MM.1S (cell line): ENCODE measurements at regions not wholly inside any gene's neighbourhood (a gene's known extent, or its start where the extent isn't known, plus 50 kb on each side); places are given as distances from the start of the nearest gene placed in this dataset.

ENCODE experiments used
- EZH2 ChIP-seq: fragments of 300-600 bp; sonication (generic); optimal IDR thresholded peaks from 2 replicates; pipeline ENCODE3; 2017; ENCODE audit warnings: low read depth, mild to moderate bottlenecking, antibody characterized with exemption, low read length, mixed read lengths
- TF ChIP-seq, protein P1 (sequence below): fragments of 300-600 bp; sonication (generic); IDR thresholded peaks from 2 replicates; pipeline ENCODE4 v1.5.1; 2016; ENCODE audit warnings: antibody characterized with exemption, low read length, mixed read lengths

DNA sequence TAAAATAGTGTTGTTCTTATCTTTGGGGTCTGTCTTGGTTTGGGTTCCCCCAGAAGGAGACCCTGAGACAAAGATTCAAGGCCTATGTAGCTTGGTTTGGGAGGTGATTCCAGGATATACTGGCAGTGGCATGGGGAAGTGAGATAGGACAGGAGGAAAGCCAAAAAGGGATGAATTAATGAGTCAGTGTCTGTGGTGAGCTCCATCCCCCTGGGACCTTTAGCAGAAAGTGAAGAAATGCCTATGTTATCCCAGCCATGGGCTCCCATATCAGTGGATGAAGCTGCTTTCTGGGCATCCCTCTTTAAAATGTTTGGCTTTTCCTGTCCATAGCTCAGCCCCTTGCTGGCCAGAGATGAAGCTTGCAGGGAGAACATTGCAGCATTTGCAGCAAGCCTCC, 217.0 kb upstream of the CTBP2 start:
- TF ChIP-seq, protein P1, sequence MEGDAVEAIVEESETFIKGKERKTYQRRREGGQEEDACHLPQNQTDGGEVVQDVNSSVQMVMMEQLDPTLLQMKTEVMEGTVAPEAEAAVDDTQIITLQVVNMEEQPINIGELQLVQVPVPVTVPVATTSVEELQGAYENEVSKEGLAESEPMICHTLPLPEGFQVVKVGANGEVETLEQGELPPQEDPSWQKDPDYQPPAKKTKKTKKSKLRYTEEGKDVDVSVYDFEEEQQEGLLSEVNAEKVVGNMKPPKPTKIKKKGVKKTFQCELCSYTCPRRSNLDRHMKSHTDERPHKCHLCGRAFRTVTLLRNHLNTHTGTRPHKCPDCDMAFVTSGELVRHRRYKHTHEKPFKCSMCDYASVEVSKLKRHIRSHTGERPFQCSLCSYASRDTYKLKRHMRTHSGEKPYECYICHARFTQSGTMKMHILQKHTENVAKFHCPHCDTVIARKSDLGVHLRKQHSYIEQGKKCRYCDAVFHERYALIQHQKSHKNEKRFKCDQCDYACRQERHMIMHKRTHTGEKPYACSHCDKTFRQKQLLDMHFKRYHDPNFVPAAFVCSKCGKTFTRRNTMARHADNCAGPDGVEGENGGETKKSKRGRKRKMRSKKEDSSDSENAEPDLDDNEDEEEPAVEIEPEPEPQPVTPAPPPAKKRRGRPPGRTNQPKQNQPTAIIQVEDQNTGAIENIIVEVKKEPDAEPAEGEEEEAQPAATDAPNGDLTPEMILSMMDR: no peak
- TF ChIP-seq EZH2: no peak
